CD4-positive, alpha-beta T cell (primary cell): ENCODE measurements at regions not wholly inside any gene's neighbourhood (a gene's known extent, or its start where the extent isn't known, plus 50 kb on each side); places are given as distances from the start of the nearest gene placed in this dataset.

ENCODE experiments used
- ATAC-seq: fragments of 200-7000 bp; cut with Tn5 transposase; one replicate; pipeline ENCODE4 v1.10.0; 2022; ENCODE audit warnings: mild to moderate bottlenecking; ENCODE audit not compliant: poor library complexity
- CTCF ChIA-PET: fragments of 350-600 bp; sonication (Branson Sonifier 250); formaldehyde crosslinking; loops from one replicate; lab custom pipeline; 2021; ENCODE audit warnings: antibody characterized with exemption, inconsistent platforms; lab: Charles Lee
- POLR2A ChIA-PET: fragments of 350-600 bp; sonication (Branson Sonifier 250); formaldehyde crosslinking; loops from one replicate; lab custom pipeline; 2021; ENCODE audit warnings: antibody characterized with exemption, inconsistent platforms; lab: Charles Lee
- DNase-seq, 14 experiments: peaks; one replicate each; pipeline ENCODE4 v3.0.0-alpha.2; 2013 to 2020; ENCODE audit warnings: mixed read lengths in 2 of 14
- H3K27ac ChIP-seq, 2 donors: one replicate each; pipeline versions ENCODE4 v1.5.1 to v1.7.0; 2013; ENCODE audit warnings: low read length in 2 of 2, low read depth in 1 of 2, mild to moderate bottlenecking in 1 of 2
- H3K27me3 ChIP-seq, 2 experiments: 1 replicate in 1 of 2; 2 replicates in 1 of 2; pipeline versions ENCODE4 v1.6.1 to v1.7.0; 2013; ENCODE audit warnings: low read length in 2 of 2, control low read depth in 1 of 2, mild to moderate bottlenecking in 1 of 2, moderate library complexity in 1 of 2; ENCODE audit not compliant: insufficient read depth in 2 of 2, control insufficient read depth in 1 of 2
- H3K36me3 ChIP-seq: one replicate; pipeline ENCODE4 v1.6.1; 2013; ENCODE audit warnings: low read length, control low read depth; ENCODE audit not compliant: insufficient read depth
- H3K4me1 ChIP-seq: one replicate; pipeline ENCODE4 v1.6.1; 2013; ENCODE audit warnings: low read length, control low read depth; ENCODE audit not compliant: insufficient read depth
- H3K4me3 ChIP-seq: one replicate; pipeline ENCODE4 v1.5.1; 2013; ENCODE audit warnings: mild to moderate bottlenecking, low read length, moderate library complexity
- H3K9me3 ChIP-seq, 2 experiments: 1 replicate in 1 of 2; 2 replicates in 1 of 2; pipeline versions ENCODE4 v1.6.1 to v1.7.0; 2013; ENCODE audit warnings: low read length in 2 of 2, mild to moderate bottlenecking in 2 of 2, control low read depth in 1 of 2, moderate library complexity in 1 of 2; ENCODE audit not compliant: control insufficient read depth in 1 of 2, insufficient read depth in 1 of 2
- H3K27ac Mint-ChIP-seq: one replicate; pipeline ENCODE4 v1.8.0; 2020; ENCODE audit warnings: mixed read lengths
- H3K27me3 Mint-ChIP-seq: one replicate; pipeline ENCODE4 v1.8.0; 2021; ENCODE audit warnings: mixed read lengths
- H3K36me3 Mint-ChIP-seq: one replicate; pipeline ENCODE4 v1.8.0; 2021; ENCODE audit warnings: low read depth, mixed read lengths
- H3K4me1 Mint-ChIP-seq: one replicate; pipeline ENCODE4 v1.8.0; 2021; ENCODE audit warnings: low read depth, mixed read lengths
- H3K4me3 Mint-ChIP-seq: one replicate; pipeline ENCODE4 v1.8.0; 2020; ENCODE audit warnings: mild to moderate bottlenecking, mixed read lengths
- H3K9me3 Mint-ChIP-seq: one replicate; pipeline ENCODE4 v1.8.0; 2020; ENCODE audit warnings: mixed read lengths
- CTCF ChIP-seq: fragments of 200-600 bp; IDR thresholded peaks from one replicate; pipeline ENCODE4 v1.8.0; 2022; ENCODE audit warnings: antibody characterized with exemption, mild to moderate bottlenecking
- intact Hi-C, 2 experiments: fragments of 100-400 bp; cut with DNase I in 1 of 2; cut with micrococcal nuclease in 1 of 2; formaldehyde crosslinking; loops; one replicate each; pipeline versions ENCODE4 v1.15.1 to v1.9.0; 2023 to 2025; cut with DNase I, micrococcal nuclease

- POLR2A ChIA-PET: no interaction called here
- no peak for TF ChIP-seq CTCF
- Histone ChIP-seq H3K9me3 (no peaks in the 10 kb centered on the region), H3K4me1 (no peaks in the 10 kb centered on the region), H3K27me3 (no peaks in the 10 kb centered on the region), H3K36me3 (no peaks in the 10 kb centered on the region), H3K4me3 (no peak overlapping the region), H3K27ac (no peak overlapping the region)
- no peaks in the 10 kb centered on the region for H3K9me3 Mint-ChIP-seq
- no peaks in the 10 kb centered on the region for H3K36me3 Mint-ChIP-seq
- CTCF ChIA-PET: no interaction called here
- no peak overlapping the region for H3K4me3 Mint-ChIP-seq
- H3K27ac Mint-ChIP-seq: no peak overlapping the region
- no peaks in the 10 kb centered on the region for H3K4me1 Mint-ChIP-seq
- no peaks in the 10 kb centered on the region for H3K27me3 Mint-ChIP-seq
- intact Hi-C loops: no loop called here
- no peak for DNase-seq
- no peak for ATAC-seq
Observed at GRCh38 chr13:22195726-22196125, 524.9 kb downstream of the FGF9 start.

DNA sequence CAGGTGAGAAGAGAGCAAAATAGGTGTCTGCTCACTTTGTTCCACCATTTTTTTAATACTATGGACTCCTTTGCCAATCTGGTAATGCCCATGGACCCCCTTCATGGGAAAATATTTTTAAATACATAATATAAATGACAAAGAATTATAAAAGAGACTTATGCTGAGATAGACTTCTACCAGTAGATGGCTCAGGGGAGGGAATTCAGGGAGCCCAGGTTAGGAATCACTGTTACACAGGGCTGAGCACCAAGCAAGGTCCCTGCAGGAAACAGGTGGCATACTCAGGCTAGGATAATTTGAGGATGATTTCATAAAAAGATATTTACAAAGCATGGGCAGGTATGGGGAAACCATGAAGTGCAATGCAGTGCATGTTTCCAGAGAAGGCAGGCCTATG lies 525.9 kb downstream of the FGF9 start:
- Histone ChIP-seq H3K36me3 (no peaks in the 10 kb centered on the region), H3K4me1 (no peaks in the 10 kb centered on the region), H3K9me3 (no peaks in the 10 kb centered on the region), H3K27me3 (no peaks in the 10 kb centered on the region), H3K27ac (no peak overlapping the region), H3K4me3 (no peak overlapping the region)
- ChIA-PET CTCF (no interaction called here), POLR2A (no interaction called here)
- Mint-ChIP-seq H3K4me1 (no peaks in the 10 kb centered on the region), H3K36me3 (no peaks in the 10 kb centered on the region), H3K27me3 (no peaks in the 10 kb centered on the region), H3K27ac (no peak overlapping the region), H3K9me3 (no peaks in the 10 kb centered on the region), H3K4me3 (no peak overlapping the region)
- DNase-seq: no peak
- no peak for ATAC-seq
- no peak for TF ChIP-seq CTCF
- intact Hi-C loops: no loop called here

GRCh38 chr13:22198001-22198400 lies 527.1 kb downstream of the FGF9 start:
- H3K27ac ChIP-seq: no peak overlapping the region
- DNase-seq (no peak), ATAC-seq (no peak)
- no peak for TF ChIP-seq CTCF
- H3K27me3 ChIP-seq: no peaks in the 10 kb centered on the region
- Mint-ChIP-seq H3K27me3 (no peaks in the 10 kb centered on the region), H3K9me3 (no peaks in the 10 kb centered on the region), H3K27ac (no peak overlapping the region), H3K4me1 (no peaks in the 10 kb centered on the region), H3K36me3 (no peaks in the 10 kb centered on the region), H3K4me3 (no peak overlapping the region)
- intact Hi-C loops: no loop called here
- no peaks in the 10 kb centered on the region for H3K4me1 ChIP-seq
- CTCF ChIA-PET: no interaction called here
- H3K36me3 ChIP-seq: no peaks in the 10 kb centered on the region
- POLR2A ChIA-PET: no interaction called here
- H3K4me3 ChIP-seq: no peak overlapping the region
- H3K9me3 ChIP-seq: no peaks in the 10 kb centered on the region
